ENCODE measurements at regions not wholly inside any gene's neighbourhood (a gene's known extent, or its start where the extent isn't known, plus 50 kb on each side); places are given as distances from the start of the nearest gene placed in this dataset.

GRCh38 chr13:106314417-106314816, 221.0 kb downstream of the EFNB2 start:
- Histone ChIP-seq H3K27me3 (no peaks in the 10 kb centered on the region), H3K36me3 (no peaks in the 10 kb centered on the region), H3K4me1 (no peaks in the 10 kb centered on the region), H3K4me3 (no peak overlapping the region), H3K9me3 (no peaks in the 10 kb centered on the region), H3K27ac (no peak overlapping the region)
- DNase-seq (ENCODE audit: low spot score): no peak
- TF ChIP-seq CTCF (IDR thresholded peaks at IDR 0.05): no peak

- Histone ChIP-seq H3K27ac (no peak overlapping the region), H3K36me3 (no peaks in the 10 kb centered on the region), H3K4me3 (no peak overlapping the region), H3K27me3 (no peaks in the 10 kb centered on the region), H3K4me1 (no peaks in the 10 kb centered on the region), H3K9me3 (no peaks in the 10 kb centered on the region)
- no peak for TF ChIP-seq CTCF (IDR thresholded peaks at IDR 0.05)
- no peak for DNase-seq (ENCODE audit: low spot score)
Observed at GRCh38 chr13:106311004-106311403, 224.5 kb downstream of the EFNB2 start.

- no peak overlapping the region for H3K27ac ChIP-seq
- no peaks in the 10 kb centered on the region for H3K36me3 ChIP-seq
- TF ChIP-seq CTCF (IDR thresholded peaks at IDR 0.05): no peak
- no peaks in the 10 kb centered on the region for H3K27me3 ChIP-seq
- DNase-seq (ENCODE audit: low spot score): no peak
- H3K4me1 ChIP-seq: no peaks in the 10 kb centered on the region
- no peaks in the 10 kb centered on the region for H3K9me3 ChIP-seq
- H3K4me3 ChIP-seq: no peak overlapping the region
Observed at GRCh38 chr13:106310291-106310865, 225.1 kb downstream of the EFNB2 start.

GRCh38 chr13:106306748-106307277, 228.6 kb downstream of the EFNB2 start:
- peaks cover 0 to 18% of the 10 kb centered on the region in 2 donors for H3K9me3 ChIP-seq

GRCh38 chr13:106302843-106303242, 232.6 kb downstream of the EFNB2 start:
- no peak overlapping the region for H3K4me3 ChIP-seq

More at GRCh38 chr13:106306748-106307277, 228.6 kb downstream of the EFNB2 start:
- no peak for TF ChIP-seq CTCF (IDR thresholded peaks at IDR 0.05)
- H3K27me3 ChIP-seq: no peaks in the 10 kb centered on the region
- H3K4me3 ChIP-seq: no peak overlapping the region
- H3K27ac ChIP-seq: no peak overlapping the region
- DNase-seq (ENCODE audit: low spot score): no peak
- no peaks in the 10 kb centered on the region for H3K4me1 ChIP-seq
- no peaks in the 10 kb centered on the region for H3K36me3 ChIP-seq

More at GRCh38 chr13:106302843-106303242, 232.6 kb downstream of the EFNB2 start:
- peaks cover 0 to 18% of the 10 kb centered on the region in 2 donors for H3K9me3 ChIP-seq
- no peaks in the 10 kb centered on the region for H3K4me1 ChIP-seq
- no peaks in the 10 kb centered on the region for H3K27me3 ChIP-seq
- H3K27ac ChIP-seq: no peak overlapping the region
- H3K36me3 ChIP-seq: no peaks in the 10 kb centered on the region
- no peak for TF ChIP-seq CTCF (IDR thresholded peaks at IDR 0.05)
- no peak for DNase-seq (ENCODE audit: low spot score)

Data from right atrium auricular region (tissue), 2 donors.